ENCODE measurements at regions not wholly inside any gene's neighbourhood (a gene's known extent, or its start where the extent isn't known, plus 50 kb on each side); places are given as distances from the start of the nearest gene placed in this dataset.

DNA sequence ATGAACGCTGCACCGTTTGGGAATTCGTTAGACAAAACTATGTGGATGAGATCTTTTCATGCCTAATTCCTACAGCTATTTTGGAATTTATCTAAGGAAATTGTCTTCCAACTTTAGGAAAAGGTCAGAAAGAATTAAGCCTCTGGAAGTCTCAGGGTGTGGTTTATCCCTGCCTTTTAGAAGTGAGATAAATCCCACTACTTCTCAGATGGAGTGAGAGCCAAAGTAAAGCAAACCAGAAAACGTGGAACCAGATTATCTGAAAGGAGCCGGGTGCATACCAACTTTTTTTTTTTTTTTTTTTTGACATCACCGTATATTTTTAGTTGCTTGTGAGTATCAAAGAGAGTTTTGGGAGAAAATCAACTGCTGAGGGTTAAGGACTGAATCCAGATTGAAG lies 79.6 kb downstream of the VCX2 start:
- no peaks in the 10 kb centered on the region for H4K20me1 ChIP-seq (ENCODE audit: insufficient read depth, low read length)
- no peaks in the 10 kb centered on the region for H3K36me3 Mint-ChIP-seq
- H3K4me1 ChIP-seq (ENCODE audit: control insufficient read depth in 1 of 2, insufficient read depth in 2 of 2, low read length in 2 of 2): no peaks in the 10 kb centered on the region
- WGBS (ENCODE audit: insufficient coverage): no CpG with 5 or more reads among the region's 6 CpGs
- H3K27ac Mint-ChIP-seq: no peak overlapping the region
- H3K36me3 ChIP-seq (replicated peaks in 1 of 2; ENCODE audit: control insufficient read depth in 1 of 2, insufficient read depth in 2 of 2, low read length in 2 of 2): no peaks in the 10 kb centered on the region
- no peaks in the 10 kb centered on the region for H3K27me3 Mint-ChIP-seq (ENCODE audit: low read depth in 3 of 3)
- intact Hi-C loops (cut with micrococcal nuclease): no loop called here
- H3K79me2 ChIP-seq (ENCODE audit: insufficient read depth, low read length): no peaks in the 10 kb centered on the region
- no peaks in the 10 kb centered on the region for H3K4me1 Mint-ChIP-seq
- no peak overlapping the region for H3K4me2 ChIP-seq (replicated peaks; ENCODE audit: extremely low read depth, low read length, poor library complexity, severe bottlenecking)
- no peak overlapping the region for H2AFZ ChIP-seq (ENCODE audit: insufficient read depth, low read depth, low read length, poor library complexity, severe bottlenecking)
- H3K4me3 Mint-ChIP-seq: no peak overlapping the region
- H3K4me3 ChIP-seq (replicated peaks in 1 of 3; ENCODE audit: low read depth in 2 of 3, low read length in 3 of 3): no peak overlapping the region
- no peak overlapping the region for H3K27ac ChIP-seq (ENCODE audit: low read depth in 1 of 2, low read length in 2 of 2)
- no peak for DNase-seq
- peaks cover 0 to 4% (median 0%) of the 10 kb centered on the region in 7 donors for H3K9me3 Mint-ChIP-seq
- no peaks in the 10 kb centered on the region for H3K9me3 ChIP-seq (replicated peaks in 1 of 2; ENCODE audit: control insufficient read depth in 1 of 2, insufficient read depth in 1 of 2, low read length in 2 of 2)
- TF ChIP-seq, protein P1, sequence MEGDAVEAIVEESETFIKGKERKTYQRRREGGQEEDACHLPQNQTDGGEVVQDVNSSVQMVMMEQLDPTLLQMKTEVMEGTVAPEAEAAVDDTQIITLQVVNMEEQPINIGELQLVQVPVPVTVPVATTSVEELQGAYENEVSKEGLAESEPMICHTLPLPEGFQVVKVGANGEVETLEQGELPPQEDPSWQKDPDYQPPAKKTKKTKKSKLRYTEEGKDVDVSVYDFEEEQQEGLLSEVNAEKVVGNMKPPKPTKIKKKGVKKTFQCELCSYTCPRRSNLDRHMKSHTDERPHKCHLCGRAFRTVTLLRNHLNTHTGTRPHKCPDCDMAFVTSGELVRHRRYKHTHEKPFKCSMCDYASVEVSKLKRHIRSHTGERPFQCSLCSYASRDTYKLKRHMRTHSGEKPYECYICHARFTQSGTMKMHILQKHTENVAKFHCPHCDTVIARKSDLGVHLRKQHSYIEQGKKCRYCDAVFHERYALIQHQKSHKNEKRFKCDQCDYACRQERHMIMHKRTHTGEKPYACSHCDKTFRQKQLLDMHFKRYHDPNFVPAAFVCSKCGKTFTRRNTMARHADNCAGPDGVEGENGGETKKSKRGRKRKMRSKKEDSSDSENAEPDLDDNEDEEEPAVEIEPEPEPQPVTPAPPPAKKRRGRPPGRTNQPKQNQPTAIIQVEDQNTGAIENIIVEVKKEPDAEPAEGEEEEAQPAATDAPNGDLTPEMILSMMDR (IDR thresholded peaks at IDR 0.05): no peak
- H3K9ac ChIP-seq (ENCODE audit: insufficient read depth, low read length, poor library complexity, severe bottlenecking): no peak overlapping the region
- H3K27me3 ChIP-seq (ENCODE audit: control insufficient read depth in 2 of 2, insufficient read depth in 2 of 2, low read length in 2 of 2): no peaks in the 10 kb centered on the region

DNA sequence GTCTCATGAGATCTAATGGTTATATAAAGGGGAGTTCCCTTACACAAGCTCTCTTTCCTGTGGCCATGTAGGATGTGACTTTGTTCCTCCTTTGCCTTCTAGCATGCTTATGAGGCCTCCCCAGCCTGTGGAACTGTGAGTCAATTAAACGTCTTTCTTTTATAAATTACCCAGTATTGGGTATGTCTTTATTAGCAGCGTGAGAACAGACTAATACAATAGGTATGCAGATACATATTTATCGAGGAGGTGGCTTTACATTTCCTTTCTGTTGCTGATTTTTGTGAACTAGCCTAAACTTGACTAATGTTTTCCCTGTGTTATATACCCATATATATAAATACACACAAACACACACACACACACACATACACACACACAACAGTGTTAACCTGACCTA lies 80.2 kb downstream of the VCX2 start:
- H3K9me3 ChIP-seq (replicated peaks in 1 of 2; ENCODE audit: control insufficient read depth in 1 of 2, insufficient read depth in 1 of 2, low read length in 2 of 2): no peaks in the 10 kb centered on the region
- H2AFZ ChIP-seq (ENCODE audit: insufficient read depth, low read depth, low read length, poor library complexity, severe bottlenecking): no peak overlapping the region
- Mint-ChIP-seq H3K9me3 (peaks cover 0 to 7% (median 0%) of the 10 kb centered on the region in 7 donors), H3K27ac (no peak overlapping the region), H3K4me1 (no peaks in the 10 kb centered on the region), H3K27me3 (ENCODE audit: low read depth in 3 of 3) (no peaks in the 10 kb centered on the region), H3K4me3 (no peak overlapping the region), H3K36me3 (no peaks in the 10 kb centered on the region)
- no peaks in the 10 kb centered on the region for H3K79me2 ChIP-seq (ENCODE audit: insufficient read depth, low read length)
- WGBS (ENCODE audit: insufficient coverage): no CpG with 5 or more reads among the region's 3 CpGs
- H3K4me2 ChIP-seq (replicated peaks; ENCODE audit: extremely low read depth, low read length, poor library complexity, severe bottlenecking): no peak overlapping the region
- no peak overlapping the region for H3K9ac ChIP-seq (ENCODE audit: insufficient read depth, low read length, poor library complexity, severe bottlenecking)
- no peaks in the 10 kb centered on the region for H3K36me3 ChIP-seq (replicated peaks in 1 of 2; ENCODE audit: control insufficient read depth in 1 of 2, insufficient read depth in 2 of 2, low read length in 2 of 2)
- DNase-seq: no peak
- intact Hi-C loops (cut with micrococcal nuclease): no loop called here
- TF ChIP-seq, protein P1 (IDR thresholded peaks at IDR 0.05): no peak
- no peaks in the 10 kb centered on the region for H3K4me1 ChIP-seq (ENCODE audit: control insufficient read depth in 1 of 2, insufficient read depth in 2 of 2, low read length in 2 of 2)
- H3K27me3 ChIP-seq (ENCODE audit: control insufficient read depth in 2 of 2, insufficient read depth in 2 of 2, low read length in 2 of 2): no peaks in the 10 kb centered on the region
- H3K4me3 ChIP-seq (replicated peaks in 1 of 3; ENCODE audit: low read depth in 2 of 3, low read length in 3 of 3): no peak overlapping the region
- H4K20me1 ChIP-seq (ENCODE audit: insufficient read depth, low read length): no peaks in the 10 kb centered on the region
- H3K27ac ChIP-seq (ENCODE audit: low read depth in 1 of 2, low read length in 2 of 2): no peak overlapping the region
